22Rv1 (cell line): ENCODE measurements at regions not wholly inside any gene's neighbourhood (a gene's known extent, or its start where the extent isn't known, plus 50 kb on each side); places are given as distances from the start of the nearest gene placed in this dataset.

Experiments
- CTCF ChIP-seq: fragments of 450-650 bp; IDR thresholded peaks from 2 replicates; pipeline ENCODE4 v1.5.1; 2017; ENCODE audit warnings: mild to moderate bottlenecking
- ZFX ChIP-seq: fragments of 450-650 bp; IDR thresholded peaks from 2 replicates; pipeline ENCODE4 v1.6.1; 2017; ENCODE audit warnings: antibody characterized with exemption, borderline replicate concordance

DNA sequence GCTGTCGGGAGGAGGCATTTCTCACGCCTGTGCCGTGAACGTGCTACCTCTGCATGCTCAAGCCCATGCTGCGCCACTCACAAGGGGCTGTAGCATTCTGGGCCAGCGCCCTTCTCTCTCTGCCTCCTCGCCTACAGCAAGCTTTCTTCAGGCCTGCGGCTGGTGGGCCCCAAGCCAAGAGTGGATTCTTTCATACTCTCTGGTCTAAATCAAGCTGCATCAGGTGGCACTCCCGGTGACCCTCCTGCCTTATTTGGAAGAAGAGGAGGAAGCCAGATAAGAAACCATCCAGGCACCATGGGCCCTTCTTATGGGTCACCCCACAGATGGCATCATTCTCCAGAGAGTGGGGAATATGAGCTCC is 86.7 kb upstream of the DUSP5 start:
- TF ChIP-seq CTCF (no peak), ZFX (no peak)
